ENCODE measurements at regions not wholly inside any gene's neighbourhood (a gene's known extent, or its start where the extent isn't known, plus 50 kb on each side); places are given as distances from the start of the nearest gene placed in this dataset.

- Histone ChIP-seq H3K79me2 (replicated peaks; ENCODE audit: insufficient read depth) (no peaks in the 10 kb centered on the region), H4K20me1 (replicated peaks; ENCODE audit: insufficient read depth) (no peaks in the 10 kb centered on the region), H3K4me2 (no peak overlapping the region), H3F3A (replicated peaks; ENCODE audit: low read depth) (no peaks in the 10 kb centered on the region), H3K27me3 (ENCODE audit: insufficient read depth) (no peaks in the 10 kb centered on the region), H3K27ac (ENCODE audit: low read depth) (no peak overlapping the region), H3K36me3 (ENCODE audit: insufficient read depth) (no peaks in the 10 kb centered on the region), H3K4me1 (ENCODE audit: insufficient read depth) (no peaks in the 10 kb centered on the region), H3K4me3 (no peak overlapping the region), H2AFZ (no peak overlapping the region), H3K9me2 (ENCODE audit: insufficient read depth) (0 out of 2 replicates have a peak, but pooled peaks cover 2% of the 10 kb centered on the region)
- TF ChIP-seq ZNF114 (CRISPR knock-in tag; IDR thresholded peaks at IDR 0.05) = no peak
- no peak for TF ChIP-seq CTCF (conservative IDR thresholded peaks at IDR 0.05; ENCODE audit: low read depth in 2 of 2)
- TF ChIP-seq STAT1 (IDR thresholded peaks at IDR 0.05; ENCODE audit: unreplicated experiment) = no peak
- no peak for TF ChIP-seq JUNB (IDR thresholded peaks at IDR 0.05; ENCODE audit: unreplicated experiment)
- DNase-seq (ENCODE audit: low spot score) = no peak
- no peak overlapping the region for H3K4me3 Mint-ChIP-seq
- no peaks in the 10 kb centered on the region for H3K36me3 Mint-ChIP-seq (ENCODE audit: low read depth)
- no peak for ATAC-seq
- H3K4me1 Mint-ChIP-seq = no peaks in the 10 kb centered on the region; the same call in 2 of the 3 replicates
- H3K9me3 Mint-ChIP-seq = no peaks in the 10 kb centered on the region
- H3K27me3 Mint-ChIP-seq (ENCODE audit: insufficient read depth, low read depth, poor library complexity) = peaks cover 2% of the 10 kb centered on the region
- no peak overlapping the region for H3K27ac Mint-ChIP-seq
Observed at GRCh38 chr12:92290886-92291285, 145.2 kb upstream of the BTG1 start.

- Histone ChIP-seq H3K4me2 (no peak overlapping the region), H3K4me3 (no peak overlapping the region), H3K27me3 (ENCODE audit: insufficient read depth) (no peaks in the 10 kb centered on the region), H3K9me2 (ENCODE audit: insufficient read depth) (0 out of 2 replicates have a peak, but pooled peaks cover 2% of the 10 kb centered on the region), H4K20me1 (replicated peaks; ENCODE audit: insufficient read depth) (no peaks in the 10 kb centered on the region), H3K27ac (ENCODE audit: low read depth) (no peak overlapping the region), H3F3A (replicated peaks; ENCODE audit: low read depth) (no peaks in the 10 kb centered on the region), H3K79me2 (replicated peaks; ENCODE audit: insufficient read depth) (no peaks in the 10 kb centered on the region), H3K36me3 (ENCODE audit: insufficient read depth) (no peaks in the 10 kb centered on the region), H3K4me1 (ENCODE audit: insufficient read depth) (no peaks in the 10 kb centered on the region), H2AFZ (no peak overlapping the region)
- DNase-seq (ENCODE audit: low spot score) = no peak
- H3K4me3 Mint-ChIP-seq = no peak overlapping the region
- no peaks in the 10 kb centered on the region; the same call in 2 of the 3 replicates for H3K4me1 Mint-ChIP-seq
- no peaks in the 10 kb centered on the region for H3K36me3 Mint-ChIP-seq (ENCODE audit: low read depth)
- no peak for ATAC-seq
- peaks cover 2% of the 10 kb centered on the region for H3K27me3 Mint-ChIP-seq (ENCODE audit: insufficient read depth, low read depth, poor library complexity)
- no peak overlapping the region for H3K27ac Mint-ChIP-seq
- no peaks in the 10 kb centered on the region for H3K9me3 Mint-ChIP-seq
- no peak for TF ChIP-seq ZNF462 (CRISPR knock-in tag; IDR thresholded peaks at IDR 0.05)
- TF ChIP-seq POLR2AphosphoS5 (IDR thresholded peaks at IDR 0.05; ENCODE audit: low read depth) = no peak
- TF ChIP-seq STAT1 (IDR thresholded peaks at IDR 0.05; ENCODE audit: unreplicated experiment) = no peak
- no peak for TF ChIP-seq EZH2phosphoT487 (IDR thresholded peaks at IDR 0.05; ENCODE audit: unreplicated experiment)
- TF ChIP-seq EZH2 (IDR thresholded peaks at IDR 0.05; ENCODE audit: low read depth, unreplicated experiment) = no peak
- TF ChIP-seq ZNF331 (CRISPR knock-in tag; IDR thresholded peaks at IDR 0.05; ENCODE audit: low read depth) = no peak
- no peak for TF ChIP-seq JUNB (IDR thresholded peaks at IDR 0.05; ENCODE audit: unreplicated experiment)
- TF ChIP-seq ETS1 (IDR thresholded peaks at IDR 0.05) = no peak
- TF ChIP-seq CREB1 (CRISPR knock-in tag; IDR thresholded peaks at IDR 0.05; ENCODE audit: low read depth) = no peak
- TF ChIP-seq NANOG (IDR thresholded peaks at IDR 0.05; ENCODE audit: borderline replicate concordance) = no peak
Observed at GRCh38 chr12:92290350-92290695, 144.7 kb upstream of the BTG1 start.

Data from GM23338 (cell line).